Activated CD4-positive, alpha-beta T cell treated with anti-CD3 and anti-CD28 coated beads, Interleukin-2, amount 50 U/mL, for 4 hours (primary cell): ENCODE measurements at regions not wholly inside any gene's neighbourhood (a gene's known extent, or its start where the extent isn't known, plus 50 kb on each side); places are given as distances from the start of the nearest gene placed in this dataset.

Experiments used
- DNase-seq, 2 experiments: peaks; one replicate each; pipeline ENCODE4 v3.0.0-alpha.2; 2020

GRCh38 chr3:117200962-117201361 lies 491.4 kb downstream of the TUSC7 start:
- no peak for DNase-seq

- DNase-seq, result no peak
These were observed 492.6 kb downstream of the TUSC7 start for GRCh38 chr3:117201901-117202774.

GRCh38 chr3:117217355-117217754 lies 507.8 kb downstream of the TUSC7 start:
- DNase-seq, result no peak

GRCh38 chr3:117217760-117218316 lies 508.3 kb downstream of the TUSC7 start:
- no peak for DNase-seq

GRCh38 chr3:117218641-117219048 lies 509.1 kb downstream of the TUSC7 start:
- DNase-seq, result no peak

- DNase-seq, result no peak
These were observed 509.7 kb downstream of the TUSC7 start for GRCh38 chr3:117219296-117219695.

- DNase-seq, result no peak
These were observed 517.4 kb downstream of the TUSC7 start for GRCh38 chr3:117226932-117227331.

- no peak for DNase-seq
These were observed 518.9 kb downstream of the TUSC7 start for GRCh38 chr3:117228466-117228865.

- no peak for DNase-seq
These were observed 521.3 kb downstream of the TUSC7 start for GRCh38 chr3:117230924-117231323.

- DNase-seq, result no peak
These were observed 524.8 kb downstream of the TUSC7 start for GRCh38 chr3:117234331-117234730.

GRCh38 chr3:117235304-117235703 lies 525.7 kb downstream of the TUSC7 start:
- no peak for DNase-seq

- DNase-seq, result no peak
These were observed 529.2 kb downstream of the TUSC7 start for GRCh38 chr3:117238806-117239205.

GRCh38 chr3:117243657-117244056 lies 534.1 kb downstream of the TUSC7 start:
- no peak for DNase-seq

- no peak for DNase-seq
These were observed 537.4 kb downstream of the TUSC7 start for GRCh38 chr3:117246771-117247555.

GRCh38 chr3:117248153-117248552 lies 538.6 kb downstream of the TUSC7 start:
- DNase-seq, result no peak

GRCh38 chr3:117252208-117252607 lies 542.6 kb downstream of the TUSC7 start:
- no peak for DNase-seq

GRCh38 chr3:117252651-117253050 lies 543.1 kb downstream of the TUSC7 start:
- DNase-seq, result no peak

GRCh38 chr3:117253636-117254035 lies 544.1 kb downstream of the TUSC7 start:
- no peak for DNase-seq

GRCh38 chr3:117254985-117255384 lies 545.4 kb downstream of the TUSC7 start:
- no peak for DNase-seq

- no peak for DNase-seq
These were observed 546.2 kb downstream of the TUSC7 start for GRCh38 chr3:117255736-117256135.

- no peak for DNase-seq
These were observed 552.4 kb downstream of the TUSC7 start for GRCh38 chr3:117261983-117262421.

- DNase-seq, result no peak
These were observed 553.7 kb downstream of the TUSC7 start for GRCh38 chr3:117263270-117263669.

- DNase-seq, result no peak
These were observed 554.2 kb downstream of the TUSC7 start for GRCh38 chr3:117263745-117264144.
